Activated T-cell treated with anti-CD3 and anti-CD28 coated beads, Interleukin-2, amount 50 U/mL, for 48 hours (primary cell): ENCODE measurements at regions not wholly inside any gene's neighbourhood (a gene's known extent, or its start where the extent isn't known, plus 50 kb on each side); places are given as distances from the start of the nearest gene placed in this dataset.
"Not testable (repeated sequence)": the region's sequence is repeated elsewhere in the genome, so short reads cannot be mapped to it uniquely, and the experiment has no call there.

Experiments
- DNase-seq, 2 experiments: peaks; one replicate each; pipeline ENCODE4 v3.0.0-alpha.2; 2020

- no peak for DNase-seq
These were observed 412.0 kb upstream of the TCF4 start for GRCh38 chr18:56000041-56000440.

GRCh38 chr18:55999641-56000040 is 411.6 kb upstream of the TCF4 start:
- DNase-seq = no peak

GRCh38 chr18:55998801-55999385 is 410.9 kb upstream of the TCF4 start:
- no peak for DNase-seq

DNA sequence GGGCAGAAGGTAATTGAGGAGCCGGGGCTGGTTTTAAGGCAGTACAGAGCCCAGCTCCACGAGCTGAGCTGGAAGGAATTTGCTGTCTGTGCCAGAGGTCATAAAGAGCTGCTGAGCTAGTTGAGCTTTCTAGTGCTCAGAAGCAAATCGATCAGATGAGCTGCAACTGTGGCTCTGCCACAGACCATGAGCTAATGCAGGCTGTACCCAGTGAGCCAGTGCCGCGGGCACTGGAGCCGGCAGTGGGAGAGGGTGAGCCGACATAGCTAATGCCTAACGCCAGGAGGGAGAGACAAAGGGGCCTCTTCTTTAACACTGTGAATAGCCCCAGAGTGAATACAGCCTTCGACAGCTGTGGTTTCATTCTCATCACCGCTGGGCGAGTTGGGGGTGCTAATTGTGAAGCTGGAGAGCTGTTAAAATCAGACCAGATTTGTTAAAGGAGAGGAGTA is 410.1 kb upstream of the TCF4 start:
- no peak for DNase-seq

GRCh38 chr18:55997151-55997561 is 409.2 kb upstream of the TCF4 start:
- no peak for DNase-seq

DNA sequence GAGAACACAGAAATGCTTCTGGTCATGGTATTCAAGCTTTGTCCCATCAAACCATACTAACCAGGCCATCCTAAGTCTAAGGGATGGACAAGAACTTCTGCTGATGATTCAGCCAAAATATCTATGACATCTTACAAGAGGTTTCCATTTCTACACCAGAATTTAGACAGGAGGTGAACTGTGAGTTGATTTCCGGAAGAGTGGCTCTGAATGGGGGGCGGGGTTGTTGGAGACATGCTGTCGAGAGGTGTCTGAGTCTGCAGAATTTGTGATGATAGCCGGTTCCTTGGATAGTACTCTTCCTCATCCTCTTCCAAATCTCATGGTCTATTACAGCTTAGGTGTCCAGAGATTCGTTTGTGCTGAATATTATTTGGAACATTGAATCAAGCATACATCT is 408.7 kb upstream of the TCF4 start:
- DNase-seq = no peak

DNA sequence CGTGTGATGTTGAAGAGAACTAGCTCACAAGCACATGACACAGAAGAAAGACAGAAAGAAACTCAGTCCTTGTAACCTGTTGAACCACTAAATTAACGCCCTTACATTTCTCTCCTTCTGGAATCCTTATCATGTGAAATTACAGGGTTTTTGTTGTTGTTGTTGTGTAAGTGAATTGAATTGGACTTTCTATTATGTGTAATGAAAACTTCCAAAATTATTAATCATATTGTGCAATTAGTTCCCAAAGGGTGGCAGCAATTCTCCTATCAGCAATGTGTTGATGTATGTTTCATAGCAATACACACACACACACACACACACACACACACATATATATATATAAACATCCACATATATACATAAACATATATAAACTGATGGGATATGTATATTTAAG is 402.2 kb upstream of the TCF4 start:
- DNase-seq = no peak

DNA sequence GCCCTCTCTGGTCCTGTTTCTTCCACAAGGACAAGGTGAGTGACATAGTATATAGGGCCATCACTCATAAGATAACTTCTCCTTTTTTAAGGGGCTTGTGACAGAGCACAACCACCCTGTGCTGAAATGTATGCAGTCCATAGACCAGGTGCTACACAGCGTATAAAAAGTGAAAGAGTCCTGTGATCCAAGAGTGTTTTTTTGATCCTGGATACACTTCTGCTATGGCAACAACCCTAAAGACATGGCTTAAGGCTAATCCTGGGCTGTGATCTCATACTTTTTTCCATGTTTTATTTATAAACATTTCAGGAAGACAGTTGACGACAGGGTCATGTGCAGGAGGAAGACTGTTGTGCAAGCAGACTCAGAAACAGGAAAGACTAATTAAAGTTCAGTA is 400.5 kb upstream of the TCF4 start:
- no peak for DNase-seq

GRCh38 chr18:55983433-55983832 is 395.4 kb upstream of the TCF4 start:
- DNase-seq = no peak

GRCh38 chr18:55982992-55983391 is 395.0 kb upstream of the TCF4 start:
- DNase-seq = no peak

- no peak for DNase-seq
These were observed 393.9 kb upstream of the TCF4 start for GRCh38 chr18:55981712-55982475.

DNA sequence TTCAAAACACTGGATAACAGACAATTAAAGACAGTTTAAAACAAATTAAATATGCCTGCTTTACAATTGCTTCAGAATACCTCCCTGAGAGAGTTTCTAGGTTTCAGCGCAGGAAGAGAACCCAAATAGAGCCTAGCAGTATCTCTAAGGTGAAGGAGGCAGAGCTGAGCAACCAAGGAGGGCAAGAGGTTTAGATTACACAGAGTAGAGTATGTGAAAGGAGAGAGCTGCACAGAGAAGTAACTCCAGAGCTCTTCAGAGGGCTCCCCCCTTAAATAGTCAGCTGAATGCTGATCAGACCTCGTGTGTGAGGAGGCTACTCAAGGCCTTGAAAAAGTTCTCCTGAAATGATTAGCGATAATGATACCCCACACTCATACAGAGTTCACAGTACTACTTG is 386.5 kb upstream of the TCF4 start:
- no peak for DNase-seq

DNA sequence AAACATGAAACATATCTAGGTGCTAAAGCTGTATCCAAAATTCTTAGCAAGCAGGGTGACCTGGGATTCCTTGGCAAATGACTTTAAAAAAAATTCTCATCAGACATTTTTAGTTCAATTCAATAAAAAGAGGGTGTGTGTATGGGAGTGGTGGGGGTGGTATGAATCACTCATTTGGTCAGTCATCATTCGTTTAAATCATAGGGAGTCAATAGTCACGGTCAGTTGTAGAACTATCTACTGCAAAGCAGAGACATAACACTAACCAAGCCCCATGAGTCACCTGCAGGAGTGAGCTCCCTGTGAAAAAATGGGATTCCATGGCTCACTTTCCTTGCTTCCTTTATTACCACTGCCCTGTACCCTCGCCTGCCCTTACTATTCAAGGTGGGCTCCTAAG is 380.6 kb upstream of the TCF4 start:
- no peak for DNase-seq

DNA sequence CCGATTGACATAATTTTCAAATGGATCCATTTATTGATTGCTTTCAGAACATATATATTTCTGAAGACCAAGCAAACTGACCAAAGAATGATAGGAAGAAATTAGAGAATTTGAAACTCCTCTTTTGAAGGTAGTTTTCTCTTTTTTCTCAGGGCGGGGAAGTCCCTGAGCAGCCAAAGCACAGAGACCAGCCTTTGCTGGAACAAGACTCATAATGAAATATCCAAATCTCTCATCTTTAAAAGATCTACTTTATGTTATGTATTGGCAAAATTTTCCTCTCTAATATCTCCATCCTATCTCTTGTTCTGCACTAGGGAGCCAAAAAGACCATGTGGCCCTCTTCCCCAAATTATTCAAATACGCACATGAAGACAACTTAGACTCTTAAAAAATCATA is 379.0 kb upstream of the TCF4 start:
- DNase-seq = no peak

DNA sequence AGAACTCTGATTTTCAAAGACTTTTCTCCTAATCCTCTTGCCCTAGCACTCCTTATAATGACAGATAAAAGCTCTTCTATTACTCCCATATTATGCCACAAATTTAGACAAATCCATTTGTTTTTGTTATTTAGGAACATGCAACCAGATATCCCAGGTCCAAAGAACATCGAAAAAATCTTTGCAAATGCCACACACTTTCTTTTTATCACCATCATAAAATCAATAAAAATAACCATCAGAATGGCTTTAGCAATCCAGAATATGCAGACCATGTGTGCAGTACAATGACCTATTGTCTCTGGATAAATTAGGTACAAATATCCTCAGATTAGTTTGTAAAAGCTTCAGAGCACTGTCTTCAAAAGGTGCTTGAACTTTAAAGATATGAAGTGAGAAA is 376.2 kb upstream of the TCF4 start:
- no peak for DNase-seq

DNA sequence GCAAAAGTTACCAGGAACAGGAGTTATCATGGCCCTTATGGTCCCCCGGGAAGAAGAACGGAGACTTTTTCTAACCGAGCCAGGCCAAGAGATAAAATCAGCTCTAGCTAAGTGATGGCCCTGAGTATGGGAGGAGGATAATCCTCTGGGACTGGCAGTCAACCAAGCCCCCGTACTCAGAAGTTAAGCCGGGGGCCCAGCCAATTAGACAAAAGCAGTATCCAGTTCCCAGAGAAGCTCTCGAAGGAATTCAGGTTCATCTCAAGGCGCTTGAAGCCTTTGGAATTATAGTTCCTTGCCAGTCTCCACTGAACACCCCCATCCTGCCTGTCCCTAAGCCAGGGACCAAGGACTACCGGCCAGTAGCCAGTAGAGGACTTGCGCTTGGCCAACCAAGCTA is 365.3 kb upstream of the TCF4 start:
- no peak for DNase-seq

DNA sequence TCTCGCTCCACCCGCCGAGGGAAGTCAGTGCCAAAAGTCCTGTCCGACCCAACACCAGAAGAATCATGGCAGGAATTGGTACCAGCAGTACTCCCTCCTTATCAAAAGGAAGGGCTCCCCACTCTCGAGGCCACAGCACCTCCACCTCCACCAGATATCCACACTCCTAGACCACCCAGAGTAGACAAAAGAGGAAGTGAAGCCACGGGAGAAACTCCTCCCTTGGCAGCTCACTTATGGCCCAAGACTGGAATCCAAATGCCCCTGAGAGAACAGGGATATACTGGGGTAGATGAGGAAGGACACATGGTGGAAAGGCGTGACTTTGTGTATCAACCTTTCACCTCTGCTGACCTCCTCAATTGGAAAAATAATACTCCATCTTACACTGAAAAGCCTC is 363.7 kb upstream of the TCF4 start:
- not testable (repeated sequence) for DNase-seq

GRCh38 chr18:55950379-55951166 is 362.6 kb upstream of the TCF4 start:
- no peak for DNase-seq

- no peak for DNase-seq
These were observed 346.8 kb upstream of the TCF4 start for GRCh38 chr18:55934821-55935220.

GRCh38 chr18:55932675-55933074 is 344.7 kb upstream of the TCF4 start:
- DNase-seq = no peak

GRCh38 chr18:55927831-55928230 is 339.8 kb upstream of the TCF4 start:
- DNase-seq = no peak

DNA sequence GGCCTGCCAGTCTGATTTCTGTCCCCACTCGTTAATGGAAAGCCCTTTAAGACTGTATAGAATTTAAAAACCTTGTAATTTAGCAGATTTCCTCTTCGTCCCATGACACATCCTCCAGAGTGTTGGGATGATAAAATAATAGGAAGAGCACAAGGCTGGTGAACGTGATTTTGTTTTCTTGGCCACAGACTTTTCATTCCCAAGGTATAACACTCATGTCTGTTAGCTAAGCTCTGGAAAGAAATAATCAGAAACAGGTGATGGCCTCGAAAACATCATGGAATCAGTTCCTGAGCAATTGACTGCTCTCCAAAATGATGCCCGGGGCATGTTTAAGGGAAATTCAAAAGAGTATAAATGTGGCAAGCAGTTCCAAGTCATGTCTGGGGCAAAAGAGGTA is 337.8 kb upstream of the TCF4 start:
- no peak for DNase-seq

- DNase-seq = no peak
These were observed 332.1 kb upstream of the TCF4 start for GRCh38 chr18:55920063-55920462.

GRCh38 chr18:55918444-55918843 is 330.5 kb upstream of the TCF4 start:
- DNase-seq = no peak
